ENCODE measurements at regions not wholly inside any gene's neighbourhood (a gene's known extent, or its start where the extent isn't known, plus 50 kb on each side); places are given as distances from the start of the nearest gene placed in this dataset.

DNA sequence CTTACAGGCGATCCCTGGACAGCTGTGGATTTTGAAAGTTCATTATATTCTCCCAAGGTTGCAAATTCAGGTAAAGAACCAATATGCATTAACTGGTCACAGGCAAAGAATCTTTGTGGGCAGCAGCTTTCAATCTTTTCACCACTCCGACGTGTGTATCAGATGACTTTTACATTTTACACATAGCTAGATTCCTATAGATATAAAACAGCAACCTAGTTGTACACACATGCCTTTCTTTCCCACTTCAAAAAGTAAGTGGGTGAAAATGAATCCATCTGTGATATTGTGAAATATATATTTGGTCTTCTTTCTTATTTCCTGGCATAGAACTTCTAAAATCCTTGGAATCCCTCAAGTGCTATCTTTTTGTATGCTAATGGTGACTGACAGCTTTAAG, 72.5 kb downstream of the SCG2 start:
- no peak overlapping the region for H3K4me3 ChIP-seq (ENCODE audit: low read depth, low read length)
- no TSS peak for BruUV-seq (replicated peaks)
- Mint-ChIP-seq H3K27ac (ENCODE audit: unreplicated experiment) (no peak overlapping the region), H3K4me1 (ENCODE audit: low read depth, unreplicated experiment) (no peaks in the 10 kb centered on the region), H3K4me3 (ENCODE audit: unreplicated experiment) (no peak overlapping the region), H3K36me3 (ENCODE audit: insufficient read depth, unreplicated experiment) (no peaks in the 10 kb centered on the region), H3K9me3 (ENCODE audit: unreplicated experiment) (peaks cover 9% of the 10 kb centered on the region), H3K27me3 (ENCODE audit: insufficient read depth, unreplicated experiment) (peaks cover 6% of the 10 kb centered on the region)
- intact Hi-C loops (cut with micrococcal nuclease; ENCODE audit: unreplicated experiment), result no loop called here
- no peaks in the 10 kb centered on the region for H3K27me3 ChIP-seq (replicated peaks; ENCODE audit: control insufficient read depth, insufficient read depth, low read length)
- no peak for TF ChIP-seq CTCF (IDR thresholded peaks at IDR 0.05; ENCODE audit: insufficient read depth in 1 of 2, low read depth in 1 of 2, low read length in 1 of 2, severe bottlenecking in 1 of 2, unreplicated experiment in 1 of 2)
- no peaks in the 10 kb centered on the region for H3K36me3 ChIP-seq (ENCODE audit: control insufficient read depth, insufficient read depth, low read length)
- ChIA-PET POLR2A (no interaction called here), CTCF (no interaction called here)
- no peaks in the 10 kb centered on the region for H3K4me1 ChIP-seq
- no peak for DNase-seq
- H3K9me3 ChIP-seq, result no peaks in the 10 kb centered on the region

GRCh38 chr2:223530811-223531210, 71.3 kb downstream of the SCG2 start:
- no peak for TF ChIP-seq CTCF (IDR thresholded peaks at IDR 0.05; ENCODE audit: insufficient read depth in 1 of 2, low read depth in 1 of 2, low read length in 1 of 2, severe bottlenecking in 1 of 2, unreplicated experiment in 1 of 2)
- DNase-seq, result no peak
- POLR2A ChIA-PET, result no interaction called here
- no peaks in the 10 kb centered on the region for H3K36me3 Mint-ChIP-seq (ENCODE audit: insufficient read depth, unreplicated experiment)
- H3K27me3 Mint-ChIP-seq (ENCODE audit: insufficient read depth, unreplicated experiment), result peaks cover 2% of the 10 kb centered on the region
- H3K9me3 Mint-ChIP-seq (ENCODE audit: unreplicated experiment), result peaks cover 9% of the 10 kb centered on the region
- no TSS peak for BruUV-seq (replicated peaks)
- CTCF ChIA-PET, result no interaction called here
- Histone ChIP-seq H3K27me3 (replicated peaks; ENCODE audit: control insufficient read depth, insufficient read depth, low read length) (no peaks in the 10 kb centered on the region), H3K4me3 (ENCODE audit: low read depth, low read length) (no peak overlapping the region), H3K4me1 (no peaks in the 10 kb centered on the region), H3K9me3 (no peaks in the 10 kb centered on the region), H3K36me3 (ENCODE audit: control insufficient read depth, insufficient read depth, low read length) (no peaks in the 10 kb centered on the region)
- no peaks in the 10 kb centered on the region for H3K4me1 Mint-ChIP-seq (ENCODE audit: low read depth, unreplicated experiment)
- intact Hi-C loops (cut with micrococcal nuclease; ENCODE audit: unreplicated experiment), result no loop called here
- no peak overlapping the region for H3K4me3 Mint-ChIP-seq (ENCODE audit: unreplicated experiment)
- H3K27ac Mint-ChIP-seq (ENCODE audit: unreplicated experiment), result no peak overlapping the region

DNA sequence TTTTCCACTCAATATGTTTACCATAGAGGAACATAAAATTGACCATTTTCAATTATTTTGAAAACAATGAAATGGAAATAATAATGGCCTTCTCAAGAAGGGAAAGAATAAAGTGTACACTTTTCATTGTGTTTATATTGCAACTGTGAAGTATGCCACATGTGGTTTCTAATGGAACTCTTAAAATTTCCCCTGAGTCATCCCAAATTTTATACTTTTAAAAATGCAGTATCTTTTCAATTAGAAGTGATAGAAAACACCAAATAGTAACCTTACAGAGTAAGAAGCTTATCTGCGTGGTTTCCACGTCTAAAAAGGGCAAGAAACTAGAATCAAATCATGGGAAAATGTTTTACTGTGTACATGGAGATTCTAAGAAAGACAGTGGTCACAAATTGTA, 70.0 kb downstream of the SCG2 start:
- peaks cover 11% of the 10 kb centered on the region for H3K27me3 Mint-ChIP-seq (ENCODE audit: insufficient read depth, unreplicated experiment)
- TF ChIP-seq CTCF (IDR thresholded peaks at IDR 0.05; ENCODE audit: insufficient read depth in 1 of 2, low read depth in 1 of 2, low read length in 1 of 2, severe bottlenecking in 1 of 2, unreplicated experiment in 1 of 2), result no peak
- no TSS peak for BruUV-seq (replicated peaks)
- no peak for DNase-seq
- Histone ChIP-seq H3K4me3 (ENCODE audit: low read depth, low read length) (no peak overlapping the region), H3K4me1 (no peaks in the 10 kb centered on the region), H3K27me3 (replicated peaks; ENCODE audit: control insufficient read depth, insufficient read depth, low read length) (no peaks in the 10 kb centered on the region), H3K36me3 (ENCODE audit: control insufficient read depth, insufficient read depth, low read length) (no peaks in the 10 kb centered on the region), H3K9me3 (no peaks in the 10 kb centered on the region)
- intact Hi-C loops (cut with micrococcal nuclease; ENCODE audit: unreplicated experiment), result no loop called here
- H3K27ac Mint-ChIP-seq (ENCODE audit: unreplicated experiment), result no peak overlapping the region
- CTCF ChIA-PET, result no interaction called here
- H3K4me1 Mint-ChIP-seq (ENCODE audit: low read depth, unreplicated experiment), result no peaks in the 10 kb centered on the region
- no peak overlapping the region for H3K4me3 Mint-ChIP-seq (ENCODE audit: unreplicated experiment)
- POLR2A ChIA-PET, result no interaction called here
- peaks cover 9% of the 10 kb centered on the region for H3K9me3 Mint-ChIP-seq (ENCODE audit: unreplicated experiment)
- no peaks in the 10 kb centered on the region for H3K36me3 Mint-ChIP-seq (ENCODE audit: insufficient read depth, unreplicated experiment)

Data from Caco-2 (cell line).